ACC112 (cell line): ENCODE measurements at regions not wholly inside any gene's neighbourhood (a gene's known extent, or its start where the extent isn't known, plus 50 kb on each side); places are given as distances from the start of the nearest gene placed in this dataset.

ENCODE experiments used
- H2AFZ ChIP-seq: fragments of 200-600 bp; sonication (generic); one replicate; pipeline ENCODE4 v1.6.0; 2017; ENCODE audit warnings: antibody characterized with exemption, low read length; ENCODE audit not compliant: unreplicated experiment
- H3K27ac ChIP-seq: fragments of 200-600 bp; sonication (generic); 2 replicates; pipeline ENCODE4 v1.5.1; 2014; ENCODE audit warnings: low read depth, mild to moderate bottlenecking, antibody characterized with exemption, low read length, moderate library complexity
- H3K27me3 ChIP-seq: fragments of 200-600 bp; sonication (generic); 2 replicates; pipeline ENCODE4 v1.6.1; 2014; ENCODE audit warnings: mild to moderate bottlenecking, antibody characterized with exemption, low read length, moderate library complexity, mixed read lengths; ENCODE audit not compliant: insufficient read depth
- H3K36me3 ChIP-seq: fragments of 200-600 bp; sonication (generic); 2 replicates; pipeline ENCODE4 v1.6.1; 2016; ENCODE audit warnings: mild to moderate bottlenecking, antibody characterized with exemption, low read length, moderate library complexity, mixed read lengths; ENCODE audit not compliant: insufficient read depth
- H3K4me1 ChIP-seq: fragments of 200-600 bp; sonication (generic); one replicate; pipeline ENCODE4 v1.6.1; 2016; ENCODE audit warnings: low read length, mixed read lengths; ENCODE audit not compliant: insufficient read depth, unreplicated experiment, control insufficient read depth
- H3K4me3 ChIP-seq: fragments of 200-600 bp; sonication (generic); 2 replicates; pipeline ENCODE4 v1.5.1; 2014; ENCODE audit warnings: mild to moderate bottlenecking, low read depth, low read length
- H3K79me2 ChIP-seq: fragments of 200-600 bp; sonication (generic); one replicate; pipeline ENCODE4 v1.6.0; 2016; ENCODE audit warnings: low read length; ENCODE audit not compliant: control insufficient read depth, unreplicated experiment, insufficient read depth

- no peak overlapping the region for H3K4me3 ChIP-seq
These were observed 202.0 kb upstream of the GMDS start for GRCh38 chr6:2447318-2447920.

GRCh38 chr6:2441601-2442475, 196.4 kb upstream of the GMDS start:
- Histone ChIP-seq H3K79me2 (no peaks in the 10 kb centered on the region), H3K4me3 (no peak overlapping the region), H3K4me1 (no peaks in the 10 kb centered on the region), H2AFZ (no peak overlapping the region), H3K27ac (no peak overlapping the region), H3K27me3 (no peaks in the 10 kb centered on the region), H3K36me3 (no peaks in the 10 kb centered on the region)

More at GRCh38 chr6:2447318-2447920, 202.0 kb upstream of the GMDS start:
- Histone ChIP-seq H3K27ac (no peak overlapping the region), H3K27me3 (0 out of 2 replicates have a peak, but pooled peaks cover 5% of the 10 kb centered on the region), H3K4me1 (no peaks in the 10 kb centered on the region), H2AFZ (no peak overlapping the region), H3K79me2 (no peaks in the 10 kb centered on the region), H3K36me3 (no peaks in the 10 kb centered on the region)

DNA sequence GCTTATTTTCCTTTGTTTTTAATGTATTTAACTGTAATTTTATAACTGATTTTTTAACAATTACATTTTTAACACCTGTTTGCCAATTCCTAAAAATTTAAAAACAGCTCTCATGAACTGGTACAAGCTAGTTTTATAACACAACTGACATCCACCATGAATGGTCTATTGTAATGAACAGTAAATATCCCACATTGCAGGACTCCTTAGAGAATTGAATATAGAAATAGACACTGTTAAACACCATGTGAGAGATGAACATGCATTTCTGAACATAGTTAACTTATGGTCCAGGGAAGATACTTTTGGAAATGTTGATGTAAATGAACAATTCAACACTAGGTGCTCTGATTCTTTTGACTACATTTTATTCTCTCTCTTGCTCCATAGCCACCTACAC, 195.1 kb upstream of the GMDS start:
- Histone ChIP-seq H3K27me3 (no peaks in the 10 kb centered on the region), H3K27ac (no peak overlapping the region), H3K4me3 (no peak overlapping the region), H3K79me2 (no peaks in the 10 kb centered on the region), H2AFZ (no peak overlapping the region), H3K36me3 (no peaks in the 10 kb centered on the region), H3K4me1 (no peaks in the 10 kb centered on the region)

GRCh38 chr6:2439632-2440031, 194.2 kb upstream of the GMDS start:
- Histone ChIP-seq H3K36me3 (no peaks in the 10 kb centered on the region), H3K79me2 (no peaks in the 10 kb centered on the region), H3K27ac (no peak overlapping the region), H2AFZ (no peak overlapping the region), H3K4me1 (no peaks in the 10 kb centered on the region), H3K4me3 (no peak overlapping the region), H3K27me3 (no peaks in the 10 kb centered on the region)

DNA sequence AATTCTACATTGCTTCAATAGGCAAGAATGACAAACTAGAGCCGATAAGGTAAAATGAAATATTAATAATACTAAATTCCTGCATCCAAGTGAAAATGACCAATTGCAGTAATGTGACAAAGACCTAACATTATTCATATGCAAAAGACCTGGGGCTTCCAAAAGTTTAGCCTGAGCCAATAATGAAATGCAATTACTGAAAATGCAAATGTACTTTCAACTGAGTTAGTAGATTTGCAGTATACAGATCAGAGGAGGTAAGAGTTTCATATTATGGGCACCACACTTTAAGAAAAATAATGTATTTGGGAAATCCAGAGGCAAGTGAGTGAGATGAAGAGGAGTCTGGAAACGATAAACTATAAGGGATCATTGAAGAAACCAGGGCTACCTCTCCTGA, 193.7 kb upstream of the GMDS start:
- H3K4me1 ChIP-seq = no peaks in the 10 kb centered on the region
- no peak overlapping the region for H3K4me3 ChIP-seq
- no peak overlapping the region for H2AFZ ChIP-seq
- H3K79me2 ChIP-seq = no peaks in the 10 kb centered on the region
- H3K27me3 ChIP-seq = no peaks in the 10 kb centered on the region
- no peaks in the 10 kb centered on the region for H3K36me3 ChIP-seq
- H3K27ac ChIP-seq = no peak overlapping the region

DNA sequence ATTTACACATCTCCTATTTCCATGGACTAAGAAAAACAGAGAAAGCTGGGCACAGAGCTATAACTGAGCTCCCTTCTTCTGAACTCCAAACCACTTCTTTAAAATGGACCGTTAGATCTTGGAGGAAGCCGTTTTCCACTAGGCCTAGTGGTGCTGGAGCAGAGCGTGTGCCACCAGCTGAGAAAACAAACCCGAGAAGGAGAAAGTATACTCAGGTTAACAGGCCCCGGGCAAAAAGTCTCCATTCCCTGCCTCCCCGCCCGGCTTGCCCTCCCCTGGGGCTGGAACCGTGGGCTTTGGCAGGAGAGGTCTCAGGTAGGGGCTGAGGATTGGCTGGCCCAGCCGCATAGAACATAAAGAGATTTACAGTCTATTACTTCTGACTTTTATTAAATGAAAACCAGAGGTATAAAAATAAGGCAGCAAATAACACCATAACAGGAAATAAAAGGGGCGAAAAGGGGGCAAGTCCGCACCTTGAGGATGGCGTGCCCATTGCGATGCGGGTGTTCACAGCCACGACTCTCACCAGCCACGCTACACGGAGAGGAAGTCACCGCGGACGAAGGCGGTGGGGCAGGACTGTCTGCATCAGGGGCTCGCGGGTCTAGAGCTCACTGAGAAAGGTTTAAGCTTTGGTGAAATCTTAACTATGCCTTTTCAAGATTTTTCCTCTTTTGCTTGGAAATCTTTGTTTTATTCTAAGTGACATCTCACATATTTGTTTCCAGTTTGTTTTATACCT, 191.2 kb upstream of the GMDS start:
- Histone ChIP-seq H3K4me1 (peaks cover 12% of the 10 kb centered on the region), H2AFZ (no peak overlapping the region), H3K36me3 (no peaks in the 10 kb centered on the region), H3K27me3 (no peaks in the 10 kb centered on the region), H3K4me3 (no peak overlapping the region), H3K79me2 (no peaks in the 10 kb centered on the region), H3K27ac (no peak overlapping the region)

GRCh38 chr6:2435323-2435722, 189.9 kb upstream of the GMDS start:
- Histone ChIP-seq H3K27ac (no peak overlapping the region), H3K4me1 (peaks cover 12% of the 10 kb centered on the region), H3K4me3 (no peak overlapping the region), H2AFZ (no peak overlapping the region), H3K79me2 (no peaks in the 10 kb centered on the region), H3K27me3 (no peaks in the 10 kb centered on the region), H3K36me3 (no peaks in the 10 kb centered on the region)

DNA sequence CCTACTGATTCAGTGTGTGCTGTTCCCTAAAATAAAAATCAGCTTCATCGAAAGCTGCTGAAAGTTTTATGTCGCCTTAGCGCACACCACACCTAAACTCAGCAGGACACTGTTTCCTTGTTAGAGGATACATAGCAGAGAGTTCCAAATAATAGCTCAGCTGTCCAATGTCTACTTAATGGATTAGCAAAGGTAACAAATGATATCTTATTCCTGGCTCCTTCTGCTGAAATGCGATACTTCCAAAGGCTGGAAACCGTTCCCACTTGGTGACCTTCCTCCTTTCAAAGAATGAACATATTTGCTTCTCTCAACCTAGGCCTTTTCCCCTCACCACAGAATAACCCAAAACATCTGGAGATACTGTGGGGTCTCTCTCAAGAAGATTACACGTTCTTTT, 189.5 kb upstream of the GMDS start:
- H3K36me3 ChIP-seq = no peaks in the 10 kb centered on the region
- peaks cover 12% of the 10 kb centered on the region for H3K4me1 ChIP-seq
- H3K4me3 ChIP-seq = no peak overlapping the region
- no peak overlapping the region for H2AFZ ChIP-seq
- H3K79me2 ChIP-seq = no peaks in the 10 kb centered on the region
- no peaks in the 10 kb centered on the region for H3K27me3 ChIP-seq
- no peak overlapping the region for H3K27ac ChIP-seq

GRCh38 chr6:2434116-2434515, 188.7 kb upstream of the GMDS start:
- Histone ChIP-seq H3K4me1 (peaks cover 12% of the 10 kb centered on the region), H3K27me3 (no peaks in the 10 kb centered on the region), H3K4me3 (no peak overlapping the region), H3K79me2 (no peaks in the 10 kb centered on the region), H3K27ac (no peak overlapping the region), H3K36me3 (no peaks in the 10 kb centered on the region), H2AFZ (no peak overlapping the region)

DNA sequence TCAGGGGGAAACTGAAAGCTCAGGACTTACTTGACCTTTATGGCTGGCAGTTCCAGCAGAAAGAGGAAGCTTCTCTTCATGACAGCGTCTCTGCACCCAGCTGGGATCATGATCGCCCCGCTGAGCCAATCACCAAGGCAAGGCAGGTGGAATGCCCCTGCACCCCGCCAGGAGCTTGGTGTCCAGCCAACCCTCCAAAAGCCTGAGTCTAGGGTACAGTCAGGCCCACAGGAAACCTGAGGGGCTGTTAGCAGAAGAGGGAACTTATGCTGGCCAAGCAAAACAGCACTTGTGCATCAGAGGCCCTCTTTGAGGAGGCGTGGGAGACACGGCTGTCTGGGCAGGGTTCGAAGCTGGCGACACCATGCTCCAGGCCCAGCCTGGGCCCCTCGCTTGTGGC, 188.3 kb upstream of the GMDS start:
- H3K36me3 ChIP-seq = no peaks in the 10 kb centered on the region
- no peak overlapping the region for H2AFZ ChIP-seq
- H3K4me3 ChIP-seq = no peak overlapping the region
- H3K4me1 ChIP-seq = peaks cover 12% of the 10 kb centered on the region
- no peaks in the 10 kb centered on the region for H3K27me3 ChIP-seq
- H3K79me2 ChIP-seq = no peaks in the 10 kb centered on the region
- no peak overlapping the region for H3K27ac ChIP-seq
